Osteocyte (in vitro differentiated cells): ENCODE measurements at regions not wholly inside any gene's neighbourhood (a gene's known extent, or its start where the extent isn't known, plus 50 kb on each side); places are given as distances from the start of the nearest gene placed in this dataset.

ENCODE experiments used
- DNase-seq: peaks from one replicate; pipeline ENCODE4 v3.0.0; 2021; ENCODE audit warnings: mixed read lengths; ENCODE audit not compliant: unreplicated experiment; ENCODE audit errors: extremely low spot score
- H3K27ac Mint-ChIP-seq: one replicate; pipeline ENCODE4 v1.8.0; 2021; ENCODE audit warnings: mild to moderate bottlenecking, mixed read lengths; ENCODE audit not compliant: unreplicated experiment
- H3K27me3 Mint-ChIP-seq: one replicate; pipeline ENCODE4 v1.8.0; 2021; ENCODE audit warnings: mixed read lengths; ENCODE audit not compliant: unreplicated experiment
- H3K36me3 Mint-ChIP-seq: one replicate; pipeline ENCODE4 v1.8.0; 2021; ENCODE audit warnings: mixed read lengths; ENCODE audit not compliant: unreplicated experiment
- H3K4me1 Mint-ChIP-seq: one replicate; pipeline ENCODE4 v1.8.0; 2021; ENCODE audit warnings: mixed read lengths; ENCODE audit not compliant: unreplicated experiment
- H3K4me3 Mint-ChIP-seq: one replicate; pipeline ENCODE4 v1.8.0; 2021; ENCODE audit warnings: mild to moderate bottlenecking, moderate library complexity, mixed read lengths; ENCODE audit not compliant: unreplicated experiment
- H3K9me3 Mint-ChIP-seq: one replicate; pipeline ENCODE4 v1.8.0; 2021; ENCODE audit warnings: mixed read lengths; ENCODE audit not compliant: unreplicated experiment
- CTCF ChIP-seq: fragments of 200-600 bp; sonication (generic); IDR thresholded peaks from 2 replicates; pipeline ENCODE4 v1.5.0; 2021; ENCODE audit warnings: antibody characterized with exemption, mild to moderate bottlenecking, moderate library complexity

GRCh38 chr5:124876566-124876965, 130.1 kb upstream of the ZNF608 start:
- Mint-ChIP-seq H3K36me3 (no peaks in the 10 kb centered on the region), H3K9me3 (no peaks in the 10 kb centered on the region), H3K27ac (no peak overlapping the region), H3K27me3 (no peaks in the 10 kb centered on the region), H3K4me1 (peaks cover 5% of the 10 kb centered on the region), H3K4me3 (no peak overlapping the region)
- no peak for TF ChIP-seq CTCF
- DNase-seq: no peak

- no peak overlapping the region for H3K27ac Mint-ChIP-seq
- H3K36me3 Mint-ChIP-seq: no peaks in the 10 kb centered on the region
- H3K4me1 Mint-ChIP-seq: peaks cover 5% of the 10 kb centered on the region
- TF ChIP-seq CTCF: no peak
- H3K27me3 Mint-ChIP-seq: no peaks in the 10 kb centered on the region
- H3K9me3 Mint-ChIP-seq: no peaks in the 10 kb centered on the region
- DNase-seq: no peak
- no peak overlapping the region for H3K4me3 Mint-ChIP-seq
These were observed 130.5 kb upstream of the ZNF608 start for GRCh38 chr5:124876983-124877382.

GRCh38 chr5:124877501-124878146, 131.2 kb upstream of the ZNF608 start:
- DNase-seq: no peak
- no peak for TF ChIP-seq CTCF
- Mint-ChIP-seq H3K36me3 (no peaks in the 10 kb centered on the region), H3K27ac (no peak overlapping the region), H3K9me3 (no peaks in the 10 kb centered on the region), H3K4me3 (no peak overlapping the region), H3K27me3 (no peaks in the 10 kb centered on the region), H3K4me1 (no peaks in the 10 kb centered on the region)

GRCh38 chr5:124878583-124879342, 132.3 kb upstream of the ZNF608 start:
- no peak for DNase-seq
- H3K27ac Mint-ChIP-seq: no peak overlapping the region
- H3K9me3 Mint-ChIP-seq: no peaks in the 10 kb centered on the region
- no peak overlapping the region for H3K4me3 Mint-ChIP-seq
- H3K36me3 Mint-ChIP-seq: no peaks in the 10 kb centered on the region
- no peaks in the 10 kb centered on the region for H3K4me1 Mint-ChIP-seq
- TF ChIP-seq CTCF: no peak
- H3K27me3 Mint-ChIP-seq: no peaks in the 10 kb centered on the region

- Mint-ChIP-seq H3K9me3 (no peaks in the 10 kb centered on the region), H3K36me3 (no peaks in the 10 kb centered on the region), H3K4me3 (no peak overlapping the region), H3K4me1 (no peaks in the 10 kb centered on the region), H3K27me3 (no peaks in the 10 kb centered on the region), H3K27ac (no peak overlapping the region)
- no peak for TF ChIP-seq CTCF
- no peak for DNase-seq
These were observed 134.7 kb upstream of the ZNF608 start for GRCh38 chr5:124880903-124881697.
